GM20000 (cell line): ENCODE measurements at regions not wholly inside any gene's neighbourhood (a gene's known extent, or its start where the extent isn't known, plus 50 kb on each side); places are given as distances from the start of the nearest gene placed in this dataset.

Experiments used
- DNase-seq: peaks from one replicate; pipeline ENCODE4 v3.0.0; 2012; ENCODE audit warnings: low spot score
- CTCF ChIP-seq: IDR thresholded peaks from 2 replicates; pipeline ENCODE4 v1.5.1; 2012; ENCODE audit warnings: mild to moderate bottlenecking, control low read depth; ENCODE audit errors: extremely low read depth, missing control alignments

- DNase-seq = no peak
- no peak for TF ChIP-seq CTCF
These were observed 1024.2 kb upstream of the ACVR2A start for GRCh38 chr2:146820672-146821071.

- no peak for TF ChIP-seq CTCF
- DNase-seq = no peak
These were observed 1026.7 kb upstream of the ACVR2A start for GRCh38 chr2:146818122-146818521.

- DNase-seq = no peak
- TF ChIP-seq CTCF = no peak
These were observed 1027.2 kb upstream of the ACVR2A start for GRCh38 chr2:146817613-146818012.

- no peak for TF ChIP-seq CTCF
- no peak for DNase-seq
These were observed 1029.9 kb upstream of the ACVR2A start for GRCh38 chr2:146814971-146815370.

GRCh38 chr2:146807568-146808168 is 1037.2 kb upstream of the ACVR2A start:
- no peak for TF ChIP-seq CTCF

GRCh38 chr2:146806364-146807005 is 1038.3 kb upstream of the ACVR2A start:
- no peak for DNase-seq
- no peak for TF ChIP-seq CTCF

More at GRCh38 chr2:146807568-146808168, 1037.2 kb upstream of the ACVR2A start:
- DNase-seq = no peak

- no peak for TF ChIP-seq CTCF
- no peak for DNase-seq
These were observed 1040.5 kb upstream of the ACVR2A start for GRCh38 chr2:146804288-146804687.
